ENCODE measurements at regions not wholly inside any gene's neighbourhood (a gene's known extent, or its start where the extent isn't known, plus 50 kb on each side); places are given as distances from the start of the nearest gene placed in this dataset.

- in situ Hi-C loops (cut with MboI; ENCODE audit: low sequenced_read_pairs): no loop called here
These were observed 115.2 kb upstream of the PITRM1 start for GRCh38 chr10:3287572-3288445.

DNA sequence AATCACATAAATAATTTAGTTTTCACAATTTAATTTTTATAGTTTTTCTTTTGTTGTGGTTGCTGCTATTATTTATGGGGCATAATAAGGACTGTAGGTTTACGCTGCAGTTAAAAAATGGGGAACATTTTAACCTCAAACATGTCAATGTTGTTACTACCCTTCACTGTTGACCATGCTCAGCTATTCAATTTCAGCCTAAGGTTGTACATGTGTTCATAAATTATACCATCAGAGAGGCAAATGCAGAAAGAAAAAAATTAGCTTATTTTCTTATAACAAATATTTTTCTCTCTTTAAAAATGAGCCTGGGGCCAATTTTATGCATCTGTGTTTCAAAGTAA is 110.1 kb upstream of the PITRM1 start:
- in situ Hi-C loops (cut with MboI; ENCODE audit: low sequenced_read_pairs): no loop called here

DNA sequence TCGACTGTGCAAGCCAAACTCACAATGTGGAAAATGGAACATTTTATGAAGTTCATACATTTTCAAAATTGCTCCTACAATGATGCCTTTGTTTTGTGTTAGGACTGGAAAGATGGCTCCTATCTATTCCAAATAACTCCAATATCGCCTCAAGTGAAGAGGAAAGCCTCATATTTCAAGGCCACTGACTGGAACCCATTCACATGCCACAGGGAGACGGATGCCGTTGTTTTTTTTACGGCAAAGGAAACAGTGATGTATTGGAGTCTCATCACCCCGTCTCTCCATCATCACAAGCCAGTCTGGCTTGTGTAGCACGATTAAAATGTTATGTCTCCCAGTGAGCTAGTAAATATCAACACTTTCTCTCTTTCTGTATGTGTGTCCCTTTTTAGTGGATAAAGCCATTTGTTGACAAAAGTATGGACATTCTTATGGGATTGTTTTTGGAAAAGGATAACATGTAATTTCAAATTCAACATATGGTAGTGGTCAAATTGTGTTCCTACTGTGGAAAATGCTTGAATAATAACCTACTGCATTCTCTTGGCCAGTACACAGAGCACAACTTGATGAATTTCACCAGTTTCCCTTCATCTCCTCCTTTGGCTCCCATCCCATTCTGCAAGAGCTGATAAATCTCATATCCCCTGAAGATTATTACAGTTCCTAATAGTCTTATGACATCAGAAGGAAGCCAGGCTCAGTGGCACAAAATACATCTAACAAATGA is 109.5 kb upstream of the PITRM1 start:
- in situ Hi-C loops (cut with MboI; ENCODE audit: low sequenced_read_pairs): no loop called here

DNA sequence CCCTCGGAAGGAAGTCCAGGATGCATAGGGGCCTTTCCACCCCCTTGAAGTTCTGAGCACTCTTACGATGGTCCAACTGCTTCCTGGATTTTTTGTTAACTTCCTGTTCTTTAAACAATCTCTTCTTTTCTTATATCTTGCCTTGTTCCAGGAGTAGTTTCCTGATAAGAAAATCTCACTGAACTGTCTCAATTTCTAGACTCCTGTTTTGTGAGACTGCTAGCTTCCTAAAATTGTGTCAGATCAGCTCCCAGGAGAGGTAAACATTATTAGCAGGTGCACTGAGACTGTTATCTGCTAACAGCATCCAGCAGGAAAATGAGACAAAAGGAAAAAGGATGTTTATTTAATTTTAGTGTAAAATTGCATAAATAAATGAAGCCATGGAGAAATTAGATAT is 106.2 kb upstream of the PITRM1 start:
- in situ Hi-C loops (cut with MboI; ENCODE audit: low sequenced_read_pairs): no loop called here

DNA sequence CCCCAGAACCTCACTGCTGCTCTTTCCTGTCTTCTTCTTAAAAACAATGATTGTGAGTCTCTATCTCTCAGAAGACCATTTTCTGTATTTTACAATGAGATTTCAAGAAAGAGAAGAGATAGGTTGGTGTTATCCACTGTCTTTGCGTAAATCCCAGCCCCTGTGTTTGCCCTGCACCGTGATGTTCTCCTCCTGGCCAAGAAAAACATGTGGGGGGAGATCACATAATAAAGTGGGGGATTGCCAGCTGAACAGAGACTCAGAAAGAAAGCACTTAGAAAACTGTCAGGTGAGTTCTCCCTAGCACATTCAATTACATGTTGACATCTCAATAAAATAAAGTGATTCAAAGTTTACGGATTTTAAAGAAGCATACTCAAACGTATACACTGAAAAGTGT is 105.0 kb upstream of the PITRM1 start:
- in situ Hi-C loops (cut with MboI; ENCODE audit: low sequenced_read_pairs): no loop called here

DNA sequence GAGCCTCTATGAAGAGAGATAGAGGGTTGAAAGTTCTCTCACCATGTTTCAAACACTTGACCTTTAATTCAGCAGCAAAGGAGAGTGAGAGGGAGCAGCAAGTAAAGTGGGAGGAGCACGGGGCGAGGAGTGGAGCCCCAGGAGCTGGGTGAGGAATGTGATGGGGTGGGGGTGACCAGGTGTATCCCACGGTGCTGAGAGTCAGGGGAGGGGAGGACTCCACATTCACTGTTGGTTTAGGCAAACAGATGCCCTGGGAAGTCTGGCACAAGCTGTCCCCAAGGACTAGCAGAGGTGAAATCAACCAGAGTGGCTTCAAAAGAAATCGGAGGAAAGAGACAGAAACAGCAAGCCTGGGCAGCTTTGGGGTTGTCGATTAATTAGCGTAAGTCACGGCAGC is 101.8 kb upstream of the PITRM1 start:
- in situ Hi-C loops (cut with MboI; ENCODE audit: low sequenced_read_pairs): no loop called here

- in situ Hi-C loops (cut with MboI; ENCODE audit: low sequenced_read_pairs): no loop called here
These were observed 101.4 kb upstream of the PITRM1 start for GRCh38 chr10:3273966-3274365.

- in situ Hi-C loops (cut with MboI; ENCODE audit: low sequenced_read_pairs): no loop called here
These were observed 99.7 kb upstream of the PITRM1 start for GRCh38 chr10:3272300-3272699.

DNA sequence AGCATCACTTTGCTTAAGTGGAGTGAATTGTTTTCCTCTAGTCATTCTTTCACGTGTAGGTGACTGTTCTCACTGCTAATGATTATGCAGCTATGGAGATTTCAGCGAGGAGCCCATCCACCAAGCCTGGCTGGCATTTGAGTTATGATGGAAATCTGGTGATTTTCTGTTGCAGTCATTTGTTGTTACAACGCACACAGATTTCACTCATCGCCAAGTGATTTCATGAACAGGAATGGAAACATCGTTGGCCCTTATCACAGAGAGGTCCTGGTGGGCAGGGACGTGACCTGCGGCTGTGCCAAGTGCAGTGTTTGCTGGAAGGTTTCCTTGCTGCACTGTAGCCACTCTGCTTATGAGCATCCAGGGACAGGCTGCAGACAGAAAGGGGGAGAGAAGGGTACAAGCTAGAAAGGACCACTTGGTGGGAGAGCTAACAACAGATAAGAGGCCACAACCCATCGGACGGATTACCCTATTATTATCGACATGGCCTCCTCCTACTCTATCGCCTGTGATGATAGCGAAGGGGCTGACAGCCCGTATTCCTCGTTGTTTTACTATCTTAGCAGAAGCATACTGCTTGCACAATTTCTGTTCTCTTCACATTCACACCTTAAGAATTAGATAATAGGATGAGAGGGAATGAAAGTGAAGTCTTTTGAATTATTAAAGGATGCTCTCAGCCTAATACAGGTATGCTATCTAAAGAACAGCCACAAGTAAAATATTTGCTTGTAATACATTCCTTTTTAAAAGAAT is 99.0 kb upstream of the PITRM1 start:
- in situ Hi-C loops (cut with MboI; ENCODE audit: low sequenced_read_pairs): no loop called here

GRCh38 chr10:3270577-3271316 is 98.2 kb upstream of the PITRM1 start:
- in situ Hi-C loops (cut with MboI; ENCODE audit: low sequenced_read_pairs): no loop called here

DNA sequence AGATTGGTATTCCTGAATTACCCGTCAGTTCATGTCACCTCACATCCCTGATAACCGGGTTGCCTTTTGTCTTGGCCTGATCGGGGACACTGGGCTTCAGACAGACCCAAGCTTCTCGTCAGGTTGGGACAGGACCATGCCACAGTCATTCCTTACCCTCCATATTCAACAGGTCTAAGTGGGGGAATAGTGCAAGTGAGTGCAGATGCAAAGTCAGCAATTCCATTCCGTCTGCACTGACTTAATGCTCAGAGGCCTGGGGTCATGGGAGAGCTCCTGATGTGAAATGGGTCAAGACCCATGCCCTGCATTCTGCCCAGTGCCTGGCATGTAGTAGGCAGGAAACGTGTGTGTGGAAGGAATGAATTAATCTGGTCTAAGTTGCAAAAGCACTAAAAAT is 95.4 kb upstream of the PITRM1 start:
- in situ Hi-C loops (cut with MboI; ENCODE audit: low sequenced_read_pairs): no loop called here

GRCh38 chr10:3265088-3265487 is 92.5 kb upstream of the PITRM1 start:
- in situ Hi-C loops (cut with MboI; ENCODE audit: low sequenced_read_pairs): no loop called here

DNA sequence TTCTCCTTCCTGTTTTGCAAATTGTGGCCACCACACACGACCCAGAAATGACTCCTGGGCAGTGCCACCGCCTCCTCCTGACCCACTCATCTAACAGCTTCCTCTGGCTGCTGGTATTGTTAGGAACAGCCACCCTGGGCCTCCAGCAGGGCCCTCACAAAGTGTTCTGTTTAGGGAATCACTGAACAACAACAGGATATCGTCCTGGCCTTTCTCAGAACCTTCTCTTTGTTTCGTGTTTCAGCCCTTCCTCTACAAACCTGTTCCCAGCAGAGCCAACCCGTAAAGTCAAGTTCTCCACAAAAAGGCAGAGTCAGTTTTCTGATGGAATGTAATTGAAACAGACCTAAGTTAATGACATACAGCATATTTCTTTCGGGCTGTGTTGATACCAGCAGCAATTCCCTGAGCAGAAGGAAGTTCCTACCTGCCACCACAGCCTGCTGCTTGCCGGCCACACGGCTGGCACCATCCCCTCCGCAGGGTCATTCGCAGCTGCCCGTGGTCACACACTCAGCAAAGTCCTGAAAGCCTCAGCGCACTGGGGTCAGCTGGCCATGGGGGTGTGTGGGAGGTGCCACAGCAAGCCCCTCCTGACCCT is 91.7 kb upstream of the PITRM1 start:
- in situ Hi-C loops (cut with MboI; ENCODE audit: low sequenced_read_pairs): no loop called here

DNA sequence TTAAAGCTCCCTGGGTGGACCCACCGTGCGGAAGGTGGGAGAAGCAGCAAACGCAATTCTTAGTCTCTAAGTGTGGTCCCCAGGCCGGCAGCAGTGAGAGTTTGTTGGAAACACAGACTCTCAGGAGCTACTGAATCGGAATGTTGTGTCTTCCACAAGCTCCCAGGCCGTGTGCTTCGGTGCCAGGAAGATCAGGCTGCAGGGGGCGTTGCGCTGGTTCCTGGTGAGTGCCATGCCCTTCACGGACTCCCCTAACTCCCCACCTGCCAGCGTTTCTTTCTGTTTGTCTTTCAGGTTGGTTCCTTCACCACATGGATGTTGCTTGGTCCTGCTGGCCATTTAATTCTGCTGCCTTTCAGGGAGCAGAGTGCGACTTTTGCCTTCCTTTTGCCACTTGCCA is 91.2 kb upstream of the PITRM1 start:
- in situ Hi-C loops (cut with MboI; ENCODE audit: low sequenced_read_pairs): no loop called here

DNA sequence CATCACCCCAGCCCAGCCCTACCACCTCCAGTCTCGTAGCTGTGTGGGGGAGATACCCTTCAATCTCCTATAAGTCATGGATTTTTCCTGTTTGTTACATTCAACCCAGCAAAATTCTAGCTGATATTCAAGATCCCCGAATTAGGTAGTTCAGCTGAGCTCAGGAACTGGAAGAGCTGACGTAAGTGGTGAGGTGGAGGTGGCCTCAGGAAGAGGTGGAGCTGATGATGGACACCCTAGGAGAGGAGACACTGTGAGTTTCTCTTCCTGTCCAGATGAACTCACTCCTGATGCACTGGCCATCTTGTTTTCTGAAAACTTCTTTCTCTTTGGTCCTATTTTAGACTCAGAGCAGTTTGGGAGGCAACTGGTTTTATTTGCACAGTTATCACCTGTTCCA is 90.5 kb upstream of the PITRM1 start:
- in situ Hi-C loops (cut with MboI; ENCODE audit: low sequenced_read_pairs): no loop called here

- in situ Hi-C loops (cut with MboI; ENCODE audit: low sequenced_read_pairs): no loop called here
These were observed 89.3 kb upstream of the PITRM1 start for GRCh38 chr10:3261921-3262320.

- in situ Hi-C loops (cut with MboI; ENCODE audit: low sequenced_read_pairs): no loop called here
These were observed 87.7 kb upstream of the PITRM1 start for GRCh38 chr10:3260066-3260834.

DNA sequence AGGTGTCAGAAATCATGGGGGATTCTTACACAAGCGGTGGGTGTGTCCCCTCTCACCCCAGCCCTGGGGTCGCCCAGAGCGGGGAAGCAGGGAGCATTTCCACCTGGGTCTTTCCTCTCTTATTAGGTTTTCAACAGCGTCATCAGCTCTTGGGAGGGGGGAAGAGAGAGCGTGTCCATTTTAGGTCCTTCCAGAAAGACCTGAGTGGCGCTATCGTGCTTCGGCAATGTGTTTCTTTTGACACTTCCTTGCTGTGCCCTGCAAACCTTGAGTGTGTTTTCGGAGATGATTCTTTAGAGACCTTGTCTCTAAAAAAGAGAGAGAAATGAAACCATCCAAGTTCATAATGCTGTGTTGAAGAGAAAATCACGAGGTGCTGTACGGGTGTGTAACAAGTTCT is 86.9 kb upstream of the PITRM1 start:
- in situ Hi-C loops (cut with MboI; ENCODE audit: low sequenced_read_pairs): no loop called here

- in situ Hi-C loops (cut with MboI; ENCODE audit: low sequenced_read_pairs): no loop called here
These were observed 85.8 kb upstream of the PITRM1 start for GRCh38 chr10:3258394-3258793.

GRCh38 chr10:3255616-3256015 is 83.0 kb upstream of the PITRM1 start:
- in situ Hi-C loops (cut with MboI; ENCODE audit: low sequenced_read_pairs): no loop called here
